Stomach (tissue), 8 donors: ENCODE measurements at regions not wholly inside any gene's neighbourhood (a gene's known extent, or its start where the extent isn't known, plus 50 kb on each side); places are given as distances from the start of the nearest gene placed in this dataset.
A peak's percentile ranks its signal among the peaks of the same experiment; 100 is the strongest.

Experiments used
- DNase-seq, 2 donors: peaks; one replicate each; pipeline versions ENCODE4 v3.0.0 to v3.0.0-alpha.2; 2013 to 2019
- H3K27ac ChIP-seq, 5 donors: fragments of 200-600 bp in 4 of 5; sonication (generic) in 4 of 5; one replicate each; pipeline ENCODE4 v1.5.1; 2013 to 2019; ENCODE audit warnings: mild to moderate bottlenecking in 1 of 5, moderate library complexity in 1 of 5
- H3K27me3 ChIP-seq, 3 donors: fragments of 200-600 bp; sonication (generic); one replicate each; pipeline ENCODE4 v1.5.1; 2017 to 2019; ENCODE audit warnings: mixed run types in 1 of 3
- H3K36me3 ChIP-seq, 4 donors: fragments of 200-600 bp; sonication (generic); 1 replicate in 3 of 4; 2 replicates in 1 of 4; pipeline ENCODE4 v1.5.1; 2016 to 2019
- H3K4me1 ChIP-seq, 4 donors: fragments of 200-600 bp; sonication (generic); one replicate each; pipeline ENCODE4 v1.5.1; 2016 to 2019
- H3K4me3 ChIP-seq, 4 donors: fragments of 200-600 bp; sonication (generic) in 3 of 4; one replicate each; pipeline ENCODE4 v1.5.1; 2016 to 2019; ENCODE audit warnings: mild to moderate bottlenecking in 1 of 4
- H3K9me3 ChIP-seq, 4 donors: fragments of 200-600 bp; sonication (generic); one replicate each; pipeline ENCODE4 v1.5.1; 2016 to 2019
- CTCF ChIP-seq, 7 experiments: fragments of 450-650 bp in 4 of 7; fragments of 200-600 bp in 3 of 7; sonication (generic) in 3 of 7; IDR thresholded peaks; one replicate each; pipeline ENCODE4 v1.5.1; 2016 to 2019; ENCODE audit warnings: antibody characterized with exemption in 7 of 7, control low read depth in 2 of 7, mild to moderate bottlenecking in 1 of 7
- EP300 ChIP-seq: sonication (generic); formaldehyde crosslinking; IDR thresholded peaks from one replicate; pipeline ENCODE4 v1.6.1; 2017; ENCODE audit warnings: antibody characterized with exemption
- POLR2A ChIP-seq, 4 donors: fragments of 450-650 bp; IDR thresholded peaks; one replicate each; pipeline ENCODE4 v1.6.1; 2016; ENCODE audit warnings: antibody characterized with exemption in 4 of 4, control low read depth in 2 of 4, mild to moderate bottlenecking in 1 of 4, moderate library complexity in 1 of 4
- POLR2AphosphoS5 ChIP-seq, 3 donors: sonication (generic); formaldehyde crosslinking; IDR thresholded peaks; one replicate each; pipeline ENCODE4 v1.6.1; 2016; ENCODE audit warnings: antibody characterized with exemption in 3 of 3
- WGBS, 5 donors: extraction: QIAGEN DNeasy Blood & Tissue Kit in 3 of 5; methylation state at CpG; one replicate each; pipeline versions ENCODE4 v1.1.5 to v1.1.7; 2013 to 2018; 5-methylcytosine and 5-hydroxymethylcytosine counted together
- intact Hi-C: fragments of 100-400 bp; cut with DNase I; formaldehyde crosslinking; loops from one replicate; pipeline ENCODE4 v1.15.1; 2023; ENCODE audit warnings: low total_unique reads
- donor health status: healthy with polysubstance abuse.
- donor health status: Bipolar disorder and iron deficiency.
- donor health status: healthy.

GRCh38 chr3:3464131-3464530 is 284.6 kb upstream of the CRBN start:
- intact Hi-C loops: no loop called here
- H3K27me3 ChIP-seq: no peaks in the 10 kb centered on the region
- no peak overlapping the region for H3K4me3 ChIP-seq
- WGBS, 5 donors: 55 to 67% (median 64%) methylated on average over 3 of the region's 3 CpGs
- TF ChIP-seq CTCF (IDR thresholded peaks at IDR 0.05) (no peak), POLR2A (IDR thresholded peaks at IDR 0.05) (no peak), POLR2AphosphoS5 (IDR thresholded peaks at IDR 0.05) (no peak)
- DNase-seq: no peak
- no peaks in the 10 kb centered on the region for H3K9me3 ChIP-seq
- no peak overlapping the region for H3K27ac ChIP-seq
- no peaks in the 10 kb centered on the region for H3K4me1 ChIP-seq
- H3K36me3 ChIP-seq: no peaks in the 10 kb centered on the region

DNA sequence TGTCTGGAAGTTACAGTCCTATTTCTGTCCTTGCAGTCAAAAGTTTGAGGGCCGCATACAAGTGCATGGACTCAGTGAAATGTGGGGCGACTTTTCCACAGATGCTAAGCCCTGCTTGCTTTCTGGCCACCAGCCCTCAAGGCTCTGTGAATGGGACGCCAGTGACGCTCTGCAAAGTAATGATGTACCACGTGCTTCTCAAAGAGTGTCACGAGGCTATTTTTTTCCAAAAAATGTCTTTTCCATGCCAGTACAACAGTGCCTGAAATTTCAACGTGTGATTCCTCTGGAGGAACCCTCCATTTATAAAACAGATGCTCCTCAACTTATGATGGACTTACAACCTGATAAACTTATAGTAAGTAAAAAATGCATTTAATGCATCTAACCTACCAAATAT is 281.8 kb upstream of the CRBN start:
- H3K9me3 ChIP-seq: peaks cover 0 to 8% (median 0%) of the 10 kb centered on the region in 4 donors
- no peak overlapping the region for H3K27ac ChIP-seq
- no peaks in the 10 kb centered on the region for H3K36me3 ChIP-seq
- no peaks in the 10 kb centered on the region for H3K4me1 ChIP-seq
- no peaks in the 10 kb centered on the region for H3K27me3 ChIP-seq
- H3K4me3 ChIP-seq: no peak overlapping the region
- intact Hi-C loops: no loop called here
- DNase-seq: no peak
- WGBS, 5 donors: 81 to 87% (median 83%) methylated on average over 7 of the region's 7 CpGs
- TF ChIP-seq EP300 (no peak), POLR2A (IDR thresholded peaks at IDR 0.05) (no peak), CTCF (IDR thresholded peaks at IDR 0.05) (no peak), POLR2AphosphoS5 (IDR thresholded peaks at IDR 0.05) (no peak)

- DNase-seq: no peak
- Histone ChIP-seq H3K27me3 (no peaks in the 10 kb centered on the region), H3K27ac (no peak overlapping the region), H3K4me1 (no peaks in the 10 kb centered on the region), H3K4me3 (no peak overlapping the region), H3K36me3 (no peaks in the 10 kb centered on the region), H3K9me3 (no peaks in the 10 kb centered on the region)
- WGBS, 5 donors: 80 to 92% (median 85%) methylated on average over 2 of the region's 2 CpGs
- intact Hi-C loops: no loop called here
- no peak for TF ChIP-seq CTCF (IDR thresholded peaks at IDR 0.05)
- TF ChIP-seq POLR2AphosphoS5 (IDR thresholded peaks at IDR 0.05): no peak
- no peak for TF ChIP-seq POLR2A (IDR thresholded peaks at IDR 0.05)
- TF ChIP-seq EP300: no peak
Observed at GRCh38 chr3:3448468-3448867, 269.0 kb upstream of the CRBN start.

DNA sequence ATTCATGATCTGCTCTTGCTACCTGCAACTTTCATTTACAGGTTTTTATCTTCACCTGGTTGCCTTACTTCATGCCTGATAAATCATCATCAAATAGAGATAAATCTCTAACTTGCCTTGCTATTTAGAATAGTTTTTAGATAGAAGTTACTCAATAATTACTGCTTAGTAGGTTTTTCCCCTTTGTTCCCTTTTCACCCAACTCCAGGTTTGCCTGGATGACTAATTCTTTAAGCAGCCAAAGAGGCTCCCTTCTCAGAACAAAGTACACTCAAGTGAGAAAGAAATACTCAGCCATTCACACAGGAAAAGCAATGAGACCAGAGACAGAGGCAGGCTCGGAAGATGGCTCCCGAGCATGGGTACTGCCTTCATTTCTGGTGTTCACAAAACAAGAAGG is 268.1 kb upstream of the CRBN start:
- Histone ChIP-seq H3K9me3 (no peaks in the 10 kb centered on the region), H3K4me1 (no peaks in the 10 kb centered on the region), H3K27me3 (no peaks in the 10 kb centered on the region), H3K27ac (no peak overlapping the region), H3K36me3 (no peaks in the 10 kb centered on the region), H3K4me3 (no peak overlapping the region)
- WGBS, 5 donors: 66 to 100% (median 76%) methylated on average over 2 of the region's 2 CpGs
- no peak for TF ChIP-seq CTCF (IDR thresholded peaks at IDR 0.05)
- no peak for TF ChIP-seq EP300
- no peak for TF ChIP-seq POLR2A (IDR thresholded peaks at IDR 0.05)
- TF ChIP-seq POLR2AphosphoS5 (IDR thresholded peaks at IDR 0.05): no peak
- intact Hi-C loops: no loop called here
- DNase-seq: peak in 1 of 2 donors; percentile 6
